ACHN (cell line): ENCODE measurements at regions not wholly inside any gene's neighbourhood (a gene's known extent, or its start where the extent isn't known, plus 50 kb on each side); places are given as distances from the start of the nearest gene placed in this dataset.

Experiments used
- DNase-seq: peaks from one replicate; pipeline ENCODE4 v3.0.0-alpha.2; 2015
- in situ Hi-C: cut with HindIII; loops from 2 replicates; pipeline ENCODE4 v1.10.0; 2017; ENCODE audit warnings: low sequenced_read_pairs, low pct_ligation_motif_present, low pct_unique_long_range_greater_than_20kb

- in situ Hi-C loops = no loop called here
- DNase-seq = no peak
Observed at GRCh38 chr5:156121882-156122281, 205.1 kb upstream of the SGCD start.

GRCh38 chr5:156124708-156125107 lies 202.3 kb upstream of the SGCD start:
- DNase-seq = no peak
- in situ Hi-C loops = no loop called here

- in situ Hi-C loops = no loop called here
- DNase-seq = no peak
Observed at GRCh38 chr5:156125118-156125517, 201.8 kb upstream of the SGCD start.

- in situ Hi-C loops = no loop called here
Observed at GRCh38 chr5:156126716-156127115, 200.2 kb upstream of the SGCD start.

GRCh38 chr5:156128026-156128425 lies 198.9 kb upstream of the SGCD start:
- in situ Hi-C loops = no loop called here

More at GRCh38 chr5:156126716-156127115, 200.2 kb upstream of the SGCD start:
- no peak for DNase-seq

GRCh38 chr5:156134216-156134615 lies 192.7 kb upstream of the SGCD start:
- in situ Hi-C loops = no loop called here
- DNase-seq = no peak

More at GRCh38 chr5:156128026-156128425, 198.9 kb upstream of the SGCD start:
- no peak for DNase-seq

GRCh38 chr5:156135531-156135930 lies 191.4 kb upstream of the SGCD start:
- DNase-seq = no peak
- in situ Hi-C loops = no loop called here

GRCh38 chr5:156137071-156137869 lies 189.7 kb upstream of the SGCD start:
- no peak for DNase-seq
- in situ Hi-C loops = no loop called here

GRCh38 chr5:156142867-156143266 lies 184.1 kb upstream of the SGCD start:
- DNase-seq = no peak
- in situ Hi-C loops = no loop called here

GRCh38 chr5:156147261-156147943 lies 179.6 kb upstream of the SGCD start:
- no peak for DNase-seq
- in situ Hi-C loops = no loop called here

- DNase-seq = no peak
- in situ Hi-C loops = no loop called here
Observed at GRCh38 chr5:156147944-156148285, 179.0 kb upstream of the SGCD start.

GRCh38 chr5:156148301-156148700 lies 178.7 kb upstream of the SGCD start:
- in situ Hi-C loops = no loop called here
- no peak for DNase-seq

GRCh38 chr5:156149213-156149612 lies 177.8 kb upstream of the SGCD start:
- DNase-seq = no peak
- in situ Hi-C loops = no loop called here

- DNase-seq = no peak
- in situ Hi-C loops = no loop called here
Observed at GRCh38 chr5:156153602-156154001, 173.4 kb upstream of the SGCD start.

- no peak for DNase-seq
- in situ Hi-C loops = no loop called here
Observed at GRCh38 chr5:156154757-156155156, 172.2 kb upstream of the SGCD start.

- in situ Hi-C loops = no loop called here
- DNase-seq = no peak
Observed at GRCh38 chr5:156155598-156155997, 171.4 kb upstream of the SGCD start.

GRCh38 chr5:156164306-156164705 lies 162.7 kb upstream of the SGCD start:
- DNase-seq = no peak
- in situ Hi-C loops = no loop called here

- in situ Hi-C loops = no loop called here
- DNase-seq = no peak
Observed at GRCh38 chr5:156169495-156169894, 157.5 kb upstream of the SGCD start.

GRCh38 chr5:156170351-156170961 lies 156.5 kb upstream of the SGCD start:
- in situ Hi-C loops = no loop called here
- no peak for DNase-seq

GRCh38 chr5:156174225-156174624 lies 152.7 kb upstream of the SGCD start:
- DNase-seq = no peak

More at GRCh38 chr5:156174225-156174624, 152.7 kb upstream of the SGCD start:
- in situ Hi-C loops = no loop called here
